Stimulated activated CD8-positive, alpha-beta memory T cell treated with anti-CD3 and anti-CD28 coated beads, Interleukin-4, amount 100 ng/mL, for 48 hours (primary cell): ENCODE measurements at regions not wholly inside any gene's neighbourhood (a gene's known extent, or its start where the extent isn't known, plus 50 kb on each side); places are given as distances from the start of the nearest gene placed in this dataset.

ENCODE experiments used
- DNase-seq: peaks from one replicate; pipeline ENCODE4 v3.0.0-alpha.2; 2020

GRCh38 chr1:37085393-37085792, 51.1 kb upstream of the GRIK3 start:
- DNase-seq = no peak

GRCh38 chr1:37089750-37090149, 55.4 kb upstream of the GRIK3 start:
- no peak for DNase-seq

- no peak for DNase-seq
Measured at GRCh38 chr1:37090671-37091070, 56.4 kb upstream of the GRIK3 start.

GRCh38 chr1:37092937-37093336, 58.6 kb upstream of the GRIK3 start:
- DNase-seq = no peak

GRCh38 chr1:37094302-37094701, 60.0 kb upstream of the GRIK3 start:
- no peak for DNase-seq

GRCh38 chr1:37096523-37096922, 62.2 kb upstream of the GRIK3 start:
- DNase-seq = no peak

- DNase-seq = no peak
Measured at GRCh38 chr1:37097731-37098130, 63.4 kb upstream of the GRIK3 start.

GRCh38 chr1:37098237-37098636, 63.9 kb upstream of the GRIK3 start:
- no peak for DNase-seq

GRCh38 chr1:37100310-37100709, 66.0 kb upstream of the GRIK3 start:
- no peak for DNase-seq

- no peak for DNase-seq
Measured at GRCh38 chr1:37102656-37103382, 68.5 kb upstream of the GRIK3 start.

GRCh38 chr1:37105911-37106310, 71.6 kb upstream of the GRIK3 start:
- no peak for DNase-seq

GRCh38 chr1:37107153-37107907, 73.0 kb upstream of the GRIK3 start:
- DNase-seq = no peak

- no peak for DNase-seq
Measured at GRCh38 chr1:37108596-37109188, 74.4 kb upstream of the GRIK3 start.

- no peak for DNase-seq
Measured at GRCh38 chr1:37112430-37112829, 78.1 kb upstream of the GRIK3 start.

- DNase-seq = no peak
Measured at GRCh38 chr1:37113285-37113997, 79.1 kb upstream of the GRIK3 start.

GRCh38 chr1:37118790-37119189, 84.5 kb upstream of the GRIK3 start:
- no peak for DNase-seq

- no peak for DNase-seq
Measured at GRCh38 chr1:37120279-37120678, 86.0 kb upstream of the GRIK3 start.

GRCh38 chr1:37123276-37124115, 89.2 kb upstream of the GRIK3 start:
- no peak for DNase-seq

GRCh38 chr1:37124501-37124900, 90.2 kb upstream of the GRIK3 start:
- no peak for DNase-seq

GRCh38 chr1:37125295-37125694, 91.0 kb upstream of the GRIK3 start:
- DNase-seq = no peak

- no peak for DNase-seq
Measured at GRCh38 chr1:37127254-37127748, 93.0 kb upstream of the GRIK3 start.

GRCh38 chr1:37128091-37128490, 93.8 kb upstream of the GRIK3 start:
- no peak for DNase-seq
